ENCODE measurements at regions not wholly inside any gene's neighbourhood (a gene's known extent, or its start where the extent isn't known, plus 50 kb on each side); places are given as distances from the start of the nearest gene placed in this dataset.

- no peak for TF ChIP-seq CTCF (conservative IDR thresholded peaks at IDR 0.05)
Measured at GRCh38 chr22:48952256-48953102, 875.2 kb downstream of the BRD1 start.

DNA sequence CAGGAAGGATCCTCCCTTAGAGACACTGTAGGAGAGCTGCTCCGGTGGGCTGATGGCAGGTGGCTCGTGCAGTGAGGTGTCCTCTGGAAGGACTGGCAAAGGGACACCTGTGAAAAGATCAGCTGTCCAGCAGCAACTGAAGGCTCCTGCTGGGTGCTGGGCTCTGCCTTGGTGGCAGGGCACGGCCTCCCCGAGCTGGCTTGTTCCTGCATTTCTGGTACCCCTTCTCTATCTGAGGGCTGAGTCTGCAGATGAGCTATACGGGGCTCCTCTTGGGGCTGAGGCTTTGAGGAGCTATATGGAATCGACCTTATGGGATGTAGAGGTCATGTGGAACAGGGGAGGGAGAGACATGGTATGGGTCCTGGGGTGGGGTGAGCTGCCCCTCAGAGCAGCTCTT is 875.8 kb downstream of the BRD1 start:
- no peak for TF ChIP-seq CTCF (conservative IDR thresholded peaks at IDR 0.05)
- no peak overlapping the region for H3K27ac ChIP-seq

More at GRCh38 chr22:48952256-48953102, 875.2 kb downstream of the BRD1 start:
- H3K27ac ChIP-seq: no peak overlapping the region

DNA sequence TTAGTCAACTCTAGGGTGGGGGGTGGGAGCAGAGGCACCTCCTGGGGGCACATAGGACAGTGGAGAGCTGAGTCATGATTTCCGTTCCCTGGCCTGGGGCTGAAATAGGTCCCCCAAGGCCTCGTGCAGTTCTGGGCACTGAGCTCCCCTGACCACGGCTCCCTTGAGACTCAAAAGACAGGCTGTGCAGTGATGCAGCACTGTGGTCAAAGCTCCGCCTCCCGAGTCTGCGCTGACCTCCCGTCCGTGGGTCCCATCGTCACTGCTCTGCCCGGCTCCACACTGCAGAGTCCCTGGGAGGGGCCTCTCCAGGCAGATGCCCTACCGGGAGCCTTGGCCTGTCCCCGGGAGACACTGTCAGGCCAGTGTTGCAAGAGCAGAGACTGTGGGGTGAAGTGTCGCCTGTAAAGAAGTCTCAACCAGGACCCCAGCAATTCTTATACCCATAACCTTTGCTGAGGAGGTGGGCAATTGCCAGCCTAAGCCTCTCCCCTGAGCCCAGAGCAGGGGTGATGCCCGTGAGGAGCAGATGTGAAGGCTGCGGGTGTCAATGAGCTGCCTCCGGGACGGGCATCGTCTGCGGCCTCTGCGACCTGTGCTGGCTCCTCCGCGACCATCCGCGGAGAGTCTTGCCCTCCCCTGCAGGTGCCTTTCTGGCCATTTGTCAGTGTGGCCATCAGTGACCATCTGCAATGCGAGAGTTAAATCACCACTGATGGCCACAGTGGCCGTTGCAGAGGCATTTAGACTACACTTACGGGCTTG is 877.3 kb downstream of the BRD1 start:
- H3K27ac ChIP-seq: no peak overlapping the region
- TF ChIP-seq CTCF (conservative IDR thresholded peaks at IDR 0.05): no peak

DNA sequence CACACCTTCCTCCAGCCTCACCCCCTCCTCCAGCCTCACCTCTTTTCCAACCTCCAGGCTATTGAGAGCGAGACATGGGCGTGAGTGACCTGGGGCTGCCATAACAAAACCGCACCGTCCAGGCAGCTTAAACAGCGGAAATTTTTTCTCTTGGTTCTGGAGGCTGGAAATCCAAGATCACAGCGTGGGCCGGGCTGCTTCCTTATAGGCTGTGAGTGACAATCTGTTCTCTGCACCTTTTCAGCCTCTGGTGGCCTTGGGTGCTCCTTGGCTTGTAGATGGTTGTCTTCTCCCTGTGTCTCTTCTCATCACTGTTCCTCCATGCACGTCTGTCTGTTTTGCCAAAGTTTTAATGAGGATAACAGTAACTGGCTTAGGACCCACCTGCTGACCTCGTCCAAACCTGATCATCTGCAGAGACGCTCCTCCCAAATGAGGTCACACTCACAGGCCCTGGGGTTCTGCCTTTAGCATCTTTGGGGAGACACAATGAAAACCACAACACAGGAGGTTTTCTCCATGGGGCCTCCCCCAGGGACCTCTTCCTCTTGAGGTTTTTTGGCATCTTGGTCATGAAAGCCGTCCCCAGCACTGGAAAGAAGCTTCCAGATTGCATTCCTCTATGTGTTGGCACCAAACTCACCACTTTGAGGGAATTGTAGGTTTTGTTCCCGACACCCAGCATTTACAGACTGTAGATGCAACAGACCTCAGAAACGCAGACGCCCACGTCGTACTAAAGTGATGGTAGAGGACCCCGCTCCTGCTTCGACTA is 878.1 kb downstream of the BRD1 start:
- H3K27ac ChIP-seq: no peak overlapping the region
- TF ChIP-seq CTCF (conservative IDR thresholded peaks at IDR 0.05): no peak

DNA sequence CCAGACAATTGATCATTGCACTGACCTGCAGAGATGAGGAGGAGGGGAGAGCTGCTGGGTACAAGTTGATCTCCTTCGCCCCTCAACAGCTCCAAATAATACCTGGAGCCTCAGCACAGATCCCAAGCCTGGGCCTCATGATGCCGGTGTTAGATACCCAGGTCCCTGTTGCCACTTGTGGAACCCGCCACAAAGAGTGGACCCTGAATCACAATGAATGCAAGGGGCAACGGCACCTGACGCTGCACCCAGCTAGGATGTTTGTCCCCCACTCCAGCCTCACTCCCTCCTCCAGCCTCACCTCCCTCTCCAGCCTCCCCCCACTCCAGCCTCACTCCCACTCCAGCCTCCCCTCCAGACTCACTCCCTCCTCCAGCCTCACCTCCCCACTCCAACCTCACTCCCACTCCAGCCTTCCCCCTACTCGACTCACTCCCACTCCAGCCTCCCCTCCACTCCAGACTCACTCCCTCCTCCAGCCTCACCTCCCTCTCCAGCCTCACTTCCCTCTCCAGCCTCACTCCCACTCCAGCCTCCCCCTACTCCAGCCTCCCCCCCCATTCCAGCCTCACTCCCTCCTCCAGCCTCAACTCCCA is 879.0 kb downstream of the BRD1 start:
- TF ChIP-seq CTCF (conservative IDR thresholded peaks at IDR 0.05): no peak
- H3K27ac ChIP-seq: no peak overlapping the region

DNA sequence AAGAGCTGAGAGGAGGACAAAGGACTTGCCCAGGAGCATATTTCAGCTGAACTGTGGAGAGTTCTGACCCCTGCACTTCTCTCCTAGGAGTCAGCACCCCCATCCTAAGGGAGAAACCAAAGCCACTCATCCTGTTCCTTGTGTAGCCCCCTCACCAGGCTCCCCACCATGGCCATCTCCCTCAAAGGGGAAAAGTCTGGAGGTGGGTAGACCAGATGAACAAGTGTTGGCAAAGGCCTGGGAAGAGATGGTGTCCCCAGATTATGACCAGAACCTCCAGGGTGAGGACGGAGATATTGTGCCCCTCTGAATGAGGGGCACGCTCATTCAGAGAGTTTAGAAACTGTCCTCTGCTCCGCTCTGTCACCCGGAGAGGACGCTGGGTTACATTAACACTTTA is 880.0 kb downstream of the BRD1 start:
- no peak overlapping the region for H3K27ac ChIP-seq
- TF ChIP-seq CTCF (conservative IDR thresholded peaks at IDR 0.05): no peak

All from VCaP (cell line).